ENCODE measurements at regions not wholly inside any gene's neighbourhood (a gene's known extent, or its start where the extent isn't known, plus 50 kb on each side); places are given as distances from the start of the nearest gene placed in this dataset.

DNA sequence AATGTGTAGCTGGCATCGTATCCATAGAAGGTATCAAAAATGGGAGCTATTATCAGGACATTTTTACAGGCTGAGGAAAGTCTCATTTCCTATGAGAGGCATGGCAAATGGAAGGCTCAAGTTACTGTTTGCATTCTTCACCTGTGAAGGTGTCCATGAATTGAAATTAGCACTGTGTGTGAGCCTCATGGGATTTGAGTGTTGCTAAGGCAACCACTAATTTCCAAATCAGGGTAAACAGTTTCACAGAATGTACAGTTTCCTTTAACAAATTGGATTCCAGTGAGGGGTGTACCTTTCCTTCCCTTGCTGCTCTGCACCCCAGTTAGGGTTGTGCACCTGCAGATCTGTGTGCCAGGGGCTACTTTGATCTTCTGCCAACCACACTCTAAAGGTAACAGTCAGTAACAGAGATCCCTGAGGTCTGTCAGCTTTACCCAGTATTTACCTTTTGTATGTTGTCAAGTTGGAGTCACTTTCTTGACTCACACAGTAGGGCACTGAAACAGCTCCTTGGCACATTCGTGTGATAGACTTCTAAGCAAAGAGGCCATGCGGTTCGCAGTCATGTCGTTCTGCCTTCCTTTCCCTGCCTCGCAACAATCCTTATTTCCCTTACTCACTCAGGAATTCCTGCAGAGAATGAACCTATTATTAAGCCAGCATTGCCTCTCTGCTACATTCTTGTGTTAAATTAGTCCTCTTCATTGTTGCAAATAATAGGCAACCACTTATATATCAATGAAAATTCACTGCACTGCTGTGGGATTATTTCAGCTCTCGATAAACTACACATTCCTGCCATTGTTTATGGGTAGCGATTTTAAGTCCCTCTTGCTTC, 129.8 kb upstream of the GBE1 start:
- no peak for TF ChIP-seq SIN3A (IDR thresholded peaks at IDR 0.05; ENCODE audit: borderline replicate concordance, insufficient read depth, low read length)
- no peak for TF ChIP-seq POLR2AphosphoS5 (IDR thresholded peaks at IDR 0.05; ENCODE audit: low read depth, low read length)
- TF ChIP-seq, protein P1, sequence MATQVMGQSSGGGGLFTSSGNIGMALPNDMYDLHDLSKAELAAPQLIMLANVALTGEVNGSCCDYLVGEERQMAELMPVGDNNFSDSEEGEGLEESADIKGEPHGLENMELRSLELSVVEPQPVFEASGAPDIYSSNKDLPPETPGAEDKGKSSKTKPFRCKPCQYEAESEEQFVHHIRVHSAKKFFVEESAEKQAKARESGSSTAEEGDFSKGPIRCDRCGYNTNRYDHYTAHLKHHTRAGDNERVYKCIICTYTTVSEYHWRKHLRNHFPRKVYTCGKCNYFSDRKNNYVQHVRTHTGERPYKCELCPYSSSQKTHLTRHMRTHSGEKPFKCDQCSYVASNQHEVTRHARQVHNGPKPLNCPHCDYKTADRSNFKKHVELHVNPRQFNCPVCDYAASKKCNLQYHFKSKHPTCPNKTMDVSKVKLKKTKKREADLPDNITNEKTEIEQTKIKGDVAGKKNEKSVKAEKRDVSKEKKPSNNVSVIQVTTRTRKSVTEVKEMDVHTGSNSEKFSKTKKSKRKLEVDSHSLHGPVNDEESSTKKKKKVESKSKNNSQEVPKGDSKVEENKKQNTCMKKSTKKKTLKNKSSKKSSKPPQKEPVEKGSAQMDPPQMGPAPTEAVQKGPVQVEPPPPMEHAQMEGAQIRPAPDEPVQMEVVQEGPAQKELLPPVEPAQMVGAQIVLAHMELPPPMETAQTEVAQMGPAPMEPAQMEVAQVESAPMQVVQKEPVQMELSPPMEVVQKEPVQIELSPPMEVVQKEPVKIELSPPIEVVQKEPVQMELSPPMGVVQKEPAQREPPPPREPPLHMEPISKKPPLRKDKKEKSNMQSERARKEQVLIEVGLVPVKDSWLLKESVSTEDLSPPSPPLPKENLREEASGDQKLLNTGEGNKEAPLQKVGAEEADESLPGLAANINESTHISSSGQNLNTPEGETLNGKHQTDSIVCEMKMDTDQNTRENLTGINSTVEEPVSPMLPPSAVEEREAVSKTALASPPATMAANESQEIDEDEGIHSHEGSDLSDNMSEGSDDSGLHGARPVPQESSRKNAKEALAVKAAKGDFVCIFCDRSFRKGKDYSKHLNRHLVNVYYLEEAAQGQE (IDR thresholded peaks at IDR 0.05; ENCODE audit: insufficient read depth in 1 of 2, low read depth in 2 of 2, low read length in 2 of 2), result no peak
- no peak for TF ChIP-seq TAF1 (IDR thresholded peaks at IDR 0.05; ENCODE audit: borderline replicate concordance, insufficient read depth, low read length)
- no peak for TF ChIP-seq FOXP2 (optimal IDR thresholded peaks at IDR 0.05; ENCODE audit: borderline replicate concordance, extremely low read depth, extremely low read length, insufficient read depth)

DNA sequence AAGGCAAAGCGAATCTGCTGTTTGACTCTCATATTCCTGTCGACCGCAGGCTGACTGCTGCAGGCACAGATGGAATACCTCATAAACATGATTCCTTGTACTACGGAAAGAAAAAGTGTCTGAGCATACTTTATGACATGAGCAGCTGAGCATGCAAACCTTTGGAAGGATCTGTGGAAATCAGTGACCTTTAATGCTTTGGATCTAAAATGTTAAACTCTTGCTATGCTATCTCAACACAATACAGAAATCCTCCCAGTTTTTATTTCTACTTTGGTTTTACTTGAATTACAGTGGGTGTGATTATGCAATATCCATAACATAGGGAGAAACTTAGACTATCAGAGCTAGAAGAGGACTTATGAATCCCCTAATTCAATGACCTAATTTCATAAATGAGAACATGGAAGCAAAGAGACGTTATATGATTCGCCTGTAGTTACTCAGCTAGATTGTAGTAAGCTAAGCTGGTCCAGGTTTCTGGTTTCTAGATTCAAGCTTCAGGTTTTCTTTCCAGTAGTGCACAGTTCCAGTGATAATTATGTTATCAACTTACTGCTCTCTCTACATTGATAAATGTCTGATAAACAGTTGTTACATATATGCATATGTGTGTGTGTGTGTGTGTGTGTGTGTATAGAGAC, 127.6 kb upstream of the GBE1 start:
- TF ChIP-seq, protein P1 (IDR thresholded peaks at IDR 0.05; ENCODE audit: insufficient read depth in 1 of 2, low read depth in 2 of 2, low read length in 2 of 2), result no peak
- no peak for TF ChIP-seq TAF1 (IDR thresholded peaks at IDR 0.05; ENCODE audit: borderline replicate concordance, insufficient read depth, low read length)
- no peak for TF ChIP-seq FOXP2 (optimal IDR thresholded peaks at IDR 0.05; ENCODE audit: borderline replicate concordance, extremely low read depth, extremely low read length, insufficient read depth)

DNA sequence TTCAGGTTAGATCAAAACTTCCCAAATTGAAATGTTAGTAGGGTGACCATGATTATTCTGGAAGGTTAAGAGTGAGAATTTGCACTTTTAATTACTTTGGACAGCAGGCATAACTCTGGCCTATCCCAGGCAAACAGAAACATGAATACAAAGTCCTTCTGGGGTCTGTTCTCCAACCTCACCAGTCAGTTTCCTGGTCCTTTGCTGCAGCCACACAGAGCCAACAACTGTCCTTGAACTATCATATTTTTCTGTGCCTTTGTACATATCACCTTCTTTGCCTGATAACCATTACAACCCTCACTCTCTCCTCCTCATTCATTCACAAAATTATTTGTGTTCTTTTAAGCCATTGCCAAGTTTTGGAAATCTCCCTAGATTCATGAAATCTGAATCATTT, 126.0 kb upstream of the GBE1 start:
- TF ChIP-seq SIN3A (IDR thresholded peaks at IDR 0.05; ENCODE audit: borderline replicate concordance, insufficient read depth, low read length) (no peak), FOXP2 (optimal IDR thresholded peaks at IDR 0.05; ENCODE audit: borderline replicate concordance, extremely low read depth, extremely low read length, insufficient read depth) (no peak), TAF1 (IDR thresholded peaks at IDR 0.05; ENCODE audit: borderline replicate concordance, insufficient read depth, low read length) (no peak), POLR2AphosphoS5 (IDR thresholded peaks at IDR 0.05; ENCODE audit: low read depth, low read length) (no peak)
- TF ChIP-seq, protein P1 (IDR thresholded peaks at IDR 0.05; ENCODE audit: insufficient read depth in 1 of 2, low read depth in 2 of 2, low read length in 2 of 2), result no peak

DNA sequence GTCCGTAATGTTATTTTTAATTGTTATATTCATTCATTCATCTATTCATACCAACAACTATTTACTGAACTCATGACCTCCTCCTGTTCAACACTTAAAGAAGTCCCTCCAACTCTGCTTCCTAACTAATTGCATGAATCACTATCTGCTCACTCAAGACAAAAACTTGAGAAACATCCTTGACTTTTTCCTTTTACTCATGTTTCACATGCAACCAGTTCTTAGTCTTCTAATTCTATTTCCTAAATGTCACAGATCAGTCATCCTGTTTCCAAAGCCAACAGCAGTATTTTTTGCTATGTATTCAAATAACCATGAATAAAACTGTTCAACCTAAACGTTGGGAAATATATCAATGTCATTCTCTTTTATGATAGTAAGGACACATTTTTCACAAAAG, 124.6 kb upstream of the GBE1 start:
- TF ChIP-seq, protein P1 (IDR thresholded peaks at IDR 0.05; ENCODE audit: insufficient read depth in 1 of 2, low read depth in 2 of 2, low read length in 2 of 2), result no peak
- TF ChIP-seq TAF1 (IDR thresholded peaks at IDR 0.05; ENCODE audit: borderline replicate concordance, insufficient read depth, low read length) (no peak), SIN3A (IDR thresholded peaks at IDR 0.05; ENCODE audit: borderline replicate concordance, insufficient read depth, low read length) (no peak), FOXP2 (optimal IDR thresholded peaks at IDR 0.05; ENCODE audit: borderline replicate concordance, extremely low read depth, extremely low read length, insufficient read depth) (no peak), POLR2AphosphoS5 (IDR thresholded peaks at IDR 0.05; ENCODE audit: low read depth, low read length) (no peak)
